Thoracic aorta (tissue), 2 donors: ENCODE measurements at regions not wholly inside any gene's neighbourhood (a gene's known extent, or its start where the extent isn't known, plus 50 kb on each side); places are given as distances from the start of the nearest gene placed in this dataset.

ENCODE experiments used
- ATAC-seq: fragments of 150-250 bp; one replicate; pipeline ENCODE4 v1.8.0; 2017; ENCODE audit warnings: low read depth; ENCODE audit not compliant: insufficient number of reproducible peaks, low FRiP score
- DNase-seq: peaks from one replicate; pipeline ENCODE4 v3.0.0-alpha.2; 2020; ENCODE audit warnings: low spot score
- H3K27ac ChIP-seq, 2 donors: fragments of 200-600 bp; sonication (generic); 1 replicate in 1 of 2; 2 replicates in 1 of 2; pipeline ENCODE4 v1.5.1; 2016; ENCODE audit warnings: mild to moderate bottlenecking in 2 of 2, moderate library complexity in 2 of 2
- H3K27me3 ChIP-seq: fragments of 200-600 bp; sonication (generic); replicated peaks from 2 replicates; pipeline ENCODE4 v1.6.0; 2016; ENCODE audit warnings: mild to moderate bottlenecking; ENCODE audit not compliant: insufficient read depth
- H3K36me3 ChIP-seq: fragments of 200-600 bp; sonication (generic); one replicate; pipeline ENCODE4 v1.5.1; 2016
- H3K4me1 ChIP-seq, 2 donors: fragments of 200-600 bp; sonication (generic); 1 replicate in 1 of 2; 2 replicates in 1 of 2; pipeline versions ENCODE4 v1.5.1 to v1.6.0; 2016; ENCODE audit warnings: low read depth in 2 of 2, mild to moderate bottlenecking in 1 of 2; ENCODE audit not compliant: control insufficient read depth in 1 of 2
- H3K4me3 ChIP-seq: fragments of 200-600 bp; sonication (generic); 2 replicates; pipeline ENCODE4 v1.5.1; 2016; ENCODE audit warnings: mild to moderate bottlenecking
- H3K9me3 ChIP-seq: fragments of 200-600 bp; sonication (generic); 2 replicates; pipeline ENCODE4 v1.5.1; 2016
- CTCF ChIP-seq: fragments of 200-600 bp; sonication (generic); IDR thresholded peaks from one replicate; pipeline ENCODE4 v1.5.1; 2019; ENCODE audit warnings: antibody characterized with exemption

- H3K9me3 ChIP-seq = no peaks in the 10 kb centered on the region
- TF ChIP-seq CTCF = no peak
- no peaks in the 10 kb centered on the region for H3K36me3 ChIP-seq
- no peak overlapping the region for H3K4me3 ChIP-seq
- no peaks in the 10 kb centered on the region for H3K4me1 ChIP-seq
- DNase-seq = no peak
- no peak for ATAC-seq
- H3K27me3 ChIP-seq = no peaks in the 10 kb centered on the region
- H3K27ac ChIP-seq = no peak overlapping the region
Observed at GRCh38 chr17:14482715-14483114, 181.8 kb downstream of the HS3ST3B1 start.

- no peak overlapping the region for H3K4me3 ChIP-seq
- H3K27ac ChIP-seq = no peak overlapping the region
- H3K27me3 ChIP-seq = no peaks in the 10 kb centered on the region
- H3K4me1 ChIP-seq = no peaks in the 10 kb centered on the region
- H3K9me3 ChIP-seq = no peaks in the 10 kb centered on the region
- no peak for ATAC-seq
- no peak for DNase-seq
- H3K36me3 ChIP-seq = no peaks in the 10 kb centered on the region
- no peak for TF ChIP-seq CTCF
Observed at GRCh38 chr17:14481664-14482063, 180.8 kb downstream of the HS3ST3B1 start.

- Histone ChIP-seq H3K27me3 (no peaks in the 10 kb centered on the region), H3K4me1 (no peaks in the 10 kb centered on the region), H3K4me3 (no peak overlapping the region), H3K9me3 (no peaks in the 10 kb centered on the region), H3K36me3 (no peaks in the 10 kb centered on the region), H3K27ac (no peak overlapping the region)
- no peak for ATAC-seq
- TF ChIP-seq CTCF = no peak
- DNase-seq = no peak
Observed at GRCh38 chr17:14474591-14474990, 173.7 kb downstream of the HS3ST3B1 start.

- Histone ChIP-seq H3K27ac (no peak overlapping the region), H3K4me3 (no peak overlapping the region), H3K36me3 (no peaks in the 10 kb centered on the region), H3K4me1 (no peaks in the 10 kb centered on the region), H3K9me3 (no peaks in the 10 kb centered on the region), H3K27me3 (no peaks in the 10 kb centered on the region)
- ATAC-seq (no peak), DNase-seq (no peak)
- TF ChIP-seq CTCF = no peak
Observed at GRCh38 chr17:14471052-14471451, 170.2 kb downstream of the HS3ST3B1 start.

- no peaks in the 10 kb centered on the region for H3K4me1 ChIP-seq
- H3K27ac ChIP-seq = no peak overlapping the region
- H3K36me3 ChIP-seq = no peaks in the 10 kb centered on the region
- no peak overlapping the region for H3K4me3 ChIP-seq
- H3K27me3 ChIP-seq = no peaks in the 10 kb centered on the region
- H3K9me3 ChIP-seq = no peaks in the 10 kb centered on the region
- no peak for DNase-seq
- TF ChIP-seq CTCF = no peak
- ATAC-seq = no peak
Observed at GRCh38 chr17:14470417-14470816, 169.5 kb downstream of the HS3ST3B1 start.
